C4-2B (cell line): ENCODE measurements at regions not wholly inside any gene's neighbourhood (a gene's known extent, or its start where the extent isn't known, plus 50 kb on each side); places are given as distances from the start of the nearest gene placed in this dataset.

Experiments used
- ZFX ChIP-seq: fragments of 450-650 bp; IDR thresholded peaks from 2 replicates; pipeline ENCODE4 v1.6.1; 2017
- TF ChIP-seq, protein P1 (sequence below): fragments of 450-650 bp; conservative IDR thresholded peaks from 2 replicates; pipeline ENCODE4 v1.5.1; 2017; ENCODE audit warnings: mild to moderate bottlenecking

DNA sequence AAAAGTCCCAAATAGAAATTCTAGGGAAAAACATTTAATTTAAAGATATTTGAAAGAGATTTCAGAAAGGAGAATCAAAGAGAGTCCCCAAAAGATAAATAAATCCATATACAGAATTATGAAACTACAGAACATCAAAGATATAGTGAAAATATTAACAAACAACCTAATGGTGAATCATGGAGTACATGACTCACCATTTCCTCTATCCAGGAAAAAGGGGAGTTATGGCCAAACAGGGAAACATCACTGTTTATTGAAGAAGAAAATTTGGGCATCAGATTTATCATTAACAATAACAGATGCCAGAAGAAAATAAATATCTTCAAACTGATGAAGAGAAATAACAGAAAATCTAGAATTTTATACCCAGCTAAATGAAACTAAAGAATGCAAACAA lies 448.3 kb downstream of the CDH2 start:
- TF ChIP-seq ZFX, result no peak
- TF ChIP-seq, protein P1, sequence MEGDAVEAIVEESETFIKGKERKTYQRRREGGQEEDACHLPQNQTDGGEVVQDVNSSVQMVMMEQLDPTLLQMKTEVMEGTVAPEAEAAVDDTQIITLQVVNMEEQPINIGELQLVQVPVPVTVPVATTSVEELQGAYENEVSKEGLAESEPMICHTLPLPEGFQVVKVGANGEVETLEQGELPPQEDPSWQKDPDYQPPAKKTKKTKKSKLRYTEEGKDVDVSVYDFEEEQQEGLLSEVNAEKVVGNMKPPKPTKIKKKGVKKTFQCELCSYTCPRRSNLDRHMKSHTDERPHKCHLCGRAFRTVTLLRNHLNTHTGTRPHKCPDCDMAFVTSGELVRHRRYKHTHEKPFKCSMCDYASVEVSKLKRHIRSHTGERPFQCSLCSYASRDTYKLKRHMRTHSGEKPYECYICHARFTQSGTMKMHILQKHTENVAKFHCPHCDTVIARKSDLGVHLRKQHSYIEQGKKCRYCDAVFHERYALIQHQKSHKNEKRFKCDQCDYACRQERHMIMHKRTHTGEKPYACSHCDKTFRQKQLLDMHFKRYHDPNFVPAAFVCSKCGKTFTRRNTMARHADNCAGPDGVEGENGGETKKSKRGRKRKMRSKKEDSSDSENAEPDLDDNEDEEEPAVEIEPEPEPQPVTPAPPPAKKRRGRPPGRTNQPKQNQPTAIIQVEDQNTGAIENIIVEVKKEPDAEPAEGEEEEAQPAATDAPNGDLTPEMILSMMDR, result no peak
